ENCODE measurements at regions not wholly inside any gene's neighbourhood (a gene's known extent, or its start where the extent isn't known, plus 50 kb on each side); places are given as distances from the start of the nearest gene placed in this dataset.

- H3K27me3 Mint-ChIP-seq (ENCODE audit: low read depth): no peaks in the 10 kb centered on the region
- POLR2A ChIA-PET: no interaction called here
- H3K27ac Mint-ChIP-seq: no peak overlapping the region
- no peaks in the 10 kb centered on the region for H3K36me3 Mint-ChIP-seq
- H3K4me1 Mint-ChIP-seq: peaks cover 19% of the 10 kb centered on the region
- CTCF ChIA-PET: interaction anchor here (0.8 kb wide), 1 partner anchor 979 kb away, joined by 3 read pairs; no protein-coding TSS in a partner anchor
- ATAC-seq (no peak), DNase-seq (ENCODE audit: low spot score) (no peak)
- TF ChIP-seq MLX (CRISPR knock-in tag; IDR thresholded peaks at IDR 0.05): no peak
- TF ChIP-seq CREB1 (CRISPR knock-in tag; IDR thresholded peaks at IDR 0.05): no peak
- TF ChIP-seq ZNF281 (CRISPR knock-in tag; IDR thresholded peaks at IDR 0.05): no peak
- TF ChIP-seq ESRRA (CRISPR knock-in tag; IDR thresholded peaks at IDR 0.05; ENCODE audit: borderline replicate concordance): no peak
- TF ChIP-seq ZNF121 (CRISPR knock-in tag; IDR thresholded peaks at IDR 0.05): no peak
- TF ChIP-seq STAT6 (CRISPR knock-in tag; conservative IDR thresholded peaks at IDR 0.05; ENCODE audit: low read depth): no peak
- no peak for TF ChIP-seq USF1 (CRISPR knock-in tag; IDR thresholded peaks at IDR 0.05)
- no peak for TF ChIP-seq GABPB1 (CRISPR knock-in tag; IDR thresholded peaks at IDR 0.05)
- TF ChIP-seq NFYB (CRISPR knock-in tag; conservative IDR thresholded peaks at IDR 0.05; ENCODE audit: low read depth): no peak
- no peak for TF ChIP-seq ZNF263 (CRISPR knock-in tag; IDR thresholded peaks at IDR 0.05; ENCODE audit: low read depth)
- TF ChIP-seq ATF1 (CRISPR knock-in tag; IDR thresholded peaks at IDR 0.05): no peak
- peaks cover 4% of the 10 kb centered on the region for H3K9me3 Mint-ChIP-seq
- H3K4me3 Mint-ChIP-seq: no peak overlapping the region
Measured at GRCh38 chr2:175575346-175576258, 394.1 kb upstream of the ATP5MC3 start.

GRCh38 chr2:175574069-175574468 is 392.6 kb upstream of the ATP5MC3 start:
- ATAC-seq: no peak
- Mint-ChIP-seq H3K4me1 (peaks cover 7% of the 10 kb centered on the region; the same call in 1 of the 2 replicates), H3K36me3 (no peaks in the 10 kb centered on the region), H3K4me3 (no peak overlapping the region), H3K27ac (no peak overlapping the region), H3K27me3 (ENCODE audit: low read depth) (no peaks in the 10 kb centered on the region), H3K9me3 (no peaks in the 10 kb centered on the region)
- POLR2A ChIA-PET: no interaction called here
- no peak for DNase-seq (ENCODE audit: low spot score)
- CTCF ChIA-PET: no interaction called here
- no peak for TF ChIP-seq ZNF317 (CRISPR knock-in tag; IDR thresholded peaks at IDR 0.05; ENCODE audit: borderline replicate concordance, low read depth)

- no peak for ATAC-seq
- no peak for DNase-seq (ENCODE audit: low spot score)
- H3K9me3 Mint-ChIP-seq: no peaks in the 10 kb centered on the region
- H3K36me3 Mint-ChIP-seq: no peaks in the 10 kb centered on the region
- no peak overlapping the region for H3K27ac Mint-ChIP-seq
- ChIA-PET CTCF (no interaction called here), POLR2A (no interaction called here)
- TF ChIP-seq NR2C2 (CRISPR knock-in tag; IDR thresholded peaks at IDR 0.05) (no peak), RORB (CRISPR knock-in tag; IDR thresholded peaks at IDR 0.05) (no peak), FOXP1 (CRISPR knock-in tag; IDR thresholded peaks at IDR 0.05; ENCODE audit: borderline replicate concordance) (no peak), ZNF512 (CRISPR knock-in tag; IDR thresholded peaks at IDR 0.05; ENCODE audit: borderline replicate concordance) (no peak), SMAD3 (CRISPR knock-in tag; IDR thresholded peaks at IDR 0.05; ENCODE audit: borderline replicate concordance) (no peak)
- H3K27me3 Mint-ChIP-seq (ENCODE audit: low read depth): no peaks in the 10 kb centered on the region
- H3K4me3 Mint-ChIP-seq: no peak overlapping the region
- peaks cover 6% of the 10 kb centered on the region for H3K4me1 Mint-ChIP-seq
Measured at GRCh38 chr2:175571078-175571653, 389.7 kb upstream of the ATP5MC3 start.
